ENCODE measurements at regions not wholly inside any gene's neighbourhood (a gene's known extent, or its start where the extent isn't known, plus 50 kb on each side); places are given as distances from the start of the nearest gene placed in this dataset.
"Not testable (repeated sequence)": the region's sequence is repeated elsewhere in the genome, so short reads cannot be mapped to it uniquely, and the experiment has no call there.

DNA sequence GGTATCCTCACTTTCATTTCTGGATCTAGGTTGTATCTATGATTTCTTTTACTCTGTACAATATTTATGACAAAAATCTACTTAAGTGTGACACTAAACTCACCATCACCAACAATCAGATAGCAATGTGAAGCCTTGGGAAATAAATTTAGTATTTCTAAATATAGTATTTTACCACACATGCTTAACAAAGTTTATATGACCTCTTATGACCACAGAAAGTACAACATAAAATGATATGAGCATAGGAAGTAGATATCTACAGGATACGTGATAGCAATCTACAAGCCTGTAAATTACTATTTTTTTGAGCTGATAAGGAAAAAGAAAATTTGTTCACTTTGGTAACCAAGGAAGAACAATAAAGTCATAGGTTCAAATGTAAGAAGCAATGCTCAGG is 910.4 kb upstream of the CITED2 start:
- DNase-seq, result no peak

DNA sequence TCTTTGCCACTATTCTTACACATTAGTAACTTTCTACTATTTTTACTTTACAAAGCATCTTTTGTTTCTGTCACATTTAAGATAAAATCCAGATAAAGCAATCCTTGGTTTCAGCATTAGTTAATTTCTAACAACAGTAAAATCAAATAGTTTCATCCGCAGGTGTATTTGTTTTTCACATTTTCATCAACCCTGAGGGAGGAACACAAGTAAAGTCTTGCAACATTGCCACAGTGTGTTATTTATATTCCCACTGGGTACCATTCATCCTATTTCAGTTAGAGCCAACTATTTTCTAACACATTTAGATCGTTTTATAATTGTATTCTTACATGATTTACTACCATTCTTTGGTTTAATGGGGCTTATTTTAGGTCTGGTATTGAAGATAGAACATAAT is 908.7 kb upstream of the CITED2 start:
- DNase-seq, result no peak

DNA sequence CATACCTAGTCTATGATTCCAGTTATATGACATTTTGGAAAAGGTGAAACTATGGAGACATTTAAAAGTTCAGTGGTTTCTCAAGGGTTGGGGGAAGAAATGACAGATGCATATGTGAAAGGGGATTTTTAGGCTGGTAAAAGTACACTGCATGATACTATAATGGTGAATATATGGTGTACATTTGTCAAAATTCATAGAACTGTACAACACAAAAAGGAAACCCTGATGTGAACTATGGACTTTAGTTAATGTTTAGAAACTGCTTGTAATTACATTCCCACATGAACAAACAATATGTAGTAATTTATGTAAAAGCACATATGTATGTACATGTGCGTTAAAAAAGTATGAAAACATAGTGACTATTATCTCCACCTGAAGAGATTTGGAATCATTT is 907.3 kb upstream of the CITED2 start:
- DNase-seq, result no peak

DNA sequence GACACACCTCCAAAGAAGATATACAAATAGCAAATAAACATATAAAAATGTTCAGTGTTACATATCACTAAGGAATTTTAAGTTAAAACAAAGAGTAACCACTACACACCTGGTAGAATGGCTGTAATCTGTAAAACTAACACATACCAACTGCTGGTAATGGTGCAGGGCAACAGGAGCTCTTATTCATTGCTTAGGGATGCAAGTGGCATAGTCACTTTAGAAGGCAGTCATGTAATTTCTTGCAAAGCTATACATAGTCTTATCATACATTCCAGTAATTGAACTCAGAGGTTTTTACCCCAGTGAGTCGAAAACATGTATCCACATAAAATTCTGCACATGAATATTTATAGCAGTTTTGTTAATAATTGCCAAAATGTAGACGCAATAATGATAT is 906.8 kb upstream of the CITED2 start:
- DNase-seq, result no peak

DNA sequence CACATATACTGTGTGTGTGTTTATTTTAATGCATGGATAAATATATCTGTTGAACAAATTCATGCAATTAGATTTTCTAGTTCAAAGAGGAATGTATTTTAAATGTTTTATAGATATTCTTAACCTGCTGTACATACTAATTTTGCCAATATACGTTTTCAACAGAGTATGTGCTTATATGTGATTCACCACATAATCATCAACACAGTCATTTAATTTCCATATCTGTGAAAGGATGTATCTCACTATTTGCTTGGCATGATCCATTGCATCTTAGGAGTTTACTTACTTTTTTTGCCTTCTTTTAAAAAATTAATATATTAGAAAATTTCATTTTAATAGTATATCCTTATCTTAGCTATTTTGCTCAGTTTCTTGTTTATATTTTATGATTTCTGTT is 902.3 kb upstream of the CITED2 start:
- no peak for DNase-seq

DNA sequence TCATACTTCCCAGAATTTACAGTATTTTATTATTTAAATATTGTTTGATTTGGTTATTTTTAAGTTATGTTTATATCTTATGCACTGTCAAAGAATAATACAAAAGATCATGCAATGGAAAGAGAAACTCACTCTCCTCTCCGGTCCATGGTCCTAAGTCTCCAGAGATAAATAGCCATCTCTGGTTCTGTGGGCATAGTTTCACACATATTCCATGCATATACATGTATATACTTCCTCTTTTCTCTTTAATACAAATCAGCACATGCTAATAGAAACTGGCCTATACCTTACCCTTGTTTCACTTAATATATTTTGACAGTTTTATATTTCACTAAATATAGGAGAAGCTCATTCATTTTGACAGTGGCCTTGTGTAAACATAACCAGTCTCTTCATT is 901.7 kb upstream of the CITED2 start:
- no peak for DNase-seq

DNA sequence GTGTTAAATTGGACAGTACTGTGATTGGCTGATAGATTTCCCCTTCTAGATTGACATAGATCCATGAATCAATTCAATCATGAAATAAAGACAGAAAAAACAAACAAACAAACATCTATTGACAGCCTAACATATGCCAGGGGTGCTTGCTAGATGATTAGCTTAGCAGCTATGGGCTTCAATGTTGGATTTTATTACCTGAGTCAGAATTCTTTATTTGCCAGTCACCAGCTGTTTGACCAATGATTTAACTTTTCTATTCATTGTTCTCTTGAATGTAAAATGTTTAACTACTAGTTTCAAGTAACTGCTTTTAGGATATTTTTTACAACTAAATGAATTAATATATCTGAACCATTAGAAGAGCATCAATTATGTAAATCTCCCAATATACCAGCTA is 901.3 kb upstream of the CITED2 start:
- DNase-seq, result no peak

DNA sequence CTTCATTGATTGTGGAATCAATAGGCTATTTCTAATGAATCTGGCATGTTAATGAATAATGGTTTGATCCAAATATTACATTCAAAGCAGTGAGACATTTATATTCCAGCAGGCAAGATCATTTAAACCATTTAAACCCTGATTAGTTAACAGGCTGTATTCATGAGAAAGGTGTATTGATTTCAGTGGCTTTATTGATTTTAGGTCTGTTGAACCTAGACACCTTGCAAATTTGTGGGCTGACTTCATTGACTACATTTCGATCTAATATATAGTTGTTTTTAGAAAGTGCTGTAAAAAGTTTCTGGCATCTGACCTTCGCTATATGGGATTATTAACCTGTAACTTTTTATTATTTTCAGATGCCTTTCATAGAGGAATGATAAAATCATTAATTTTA is 900.1 kb upstream of the CITED2 start:
- DNase-seq, result no peak

DNA sequence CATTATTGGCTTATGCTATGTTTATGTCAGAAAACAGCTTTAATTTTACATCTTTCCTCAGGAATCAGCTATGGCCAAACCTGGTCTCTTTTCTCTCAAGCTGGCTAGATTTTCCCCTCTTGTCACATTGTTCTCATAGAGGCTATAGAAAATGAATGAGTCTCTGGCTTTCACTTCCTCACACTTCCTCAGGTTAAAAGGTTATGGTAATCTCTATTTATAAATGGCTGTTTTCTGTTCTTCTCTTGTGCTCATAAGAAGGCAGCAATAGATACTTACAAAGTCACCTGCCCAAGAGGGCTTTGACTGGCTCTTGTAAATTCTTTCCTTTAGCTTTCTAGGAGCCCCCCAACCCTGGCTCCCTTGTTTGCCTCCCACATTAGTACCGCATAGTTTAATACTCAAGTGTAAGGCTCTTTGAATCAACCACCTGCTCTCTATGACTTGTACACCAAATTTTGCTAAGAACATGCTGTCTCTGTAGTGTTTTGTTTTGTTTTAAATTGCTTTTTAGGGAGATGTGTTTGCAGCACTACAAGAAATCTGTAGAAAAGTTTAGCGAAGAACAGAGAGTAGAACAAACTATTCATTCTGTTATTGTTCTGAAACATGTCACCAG is 897.4 kb upstream of the CITED2 start:
- DNase-seq, result no peak

DNA sequence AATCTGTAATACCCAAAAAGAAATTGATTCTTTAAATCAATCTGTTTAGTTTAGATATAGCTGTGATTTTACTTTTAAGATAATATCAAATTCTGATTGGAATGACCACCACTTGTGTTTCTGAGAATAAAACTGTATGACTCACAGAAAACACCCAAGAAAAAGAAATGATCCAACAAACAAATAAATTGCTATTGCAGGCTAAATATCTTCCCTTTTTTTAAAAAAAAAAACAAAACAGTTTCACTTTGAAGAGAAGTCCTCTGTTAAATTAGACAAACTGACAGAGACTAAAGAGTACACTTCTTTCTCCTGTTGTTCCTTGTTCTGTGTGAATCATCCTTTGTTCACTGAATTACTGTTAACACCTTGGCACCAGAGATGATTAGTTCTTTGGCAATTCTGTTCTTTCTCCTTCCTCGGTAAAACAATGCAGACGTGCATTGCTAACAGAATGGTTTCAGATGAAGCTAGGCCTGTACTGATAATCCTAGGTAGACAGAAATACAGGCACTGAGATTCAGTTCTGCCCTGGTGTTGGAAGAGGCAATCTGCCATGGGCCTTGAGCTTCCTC is 895.2 kb upstream of the CITED2 start:
- no peak for DNase-seq

DNA sequence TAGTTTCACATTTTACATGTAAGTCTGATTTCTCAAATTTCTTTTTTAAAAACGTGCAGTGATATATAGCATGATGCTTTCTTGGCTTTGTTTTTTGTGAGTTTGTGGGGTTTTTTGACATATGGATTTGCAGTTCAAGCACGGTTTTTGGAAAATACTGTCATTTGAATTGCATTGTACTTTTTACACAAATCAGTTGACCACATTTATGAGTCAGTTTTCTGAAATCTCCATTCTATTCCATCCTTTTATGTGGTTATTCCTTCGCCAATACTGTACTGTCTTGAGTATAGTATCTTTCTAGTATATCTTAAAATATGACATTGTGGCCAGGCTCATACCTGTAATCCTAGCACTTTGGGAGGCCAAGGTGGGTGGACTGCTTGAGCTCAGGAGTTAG is 890.0 kb upstream of the CITED2 start:
- no peak for DNase-seq

DNA sequence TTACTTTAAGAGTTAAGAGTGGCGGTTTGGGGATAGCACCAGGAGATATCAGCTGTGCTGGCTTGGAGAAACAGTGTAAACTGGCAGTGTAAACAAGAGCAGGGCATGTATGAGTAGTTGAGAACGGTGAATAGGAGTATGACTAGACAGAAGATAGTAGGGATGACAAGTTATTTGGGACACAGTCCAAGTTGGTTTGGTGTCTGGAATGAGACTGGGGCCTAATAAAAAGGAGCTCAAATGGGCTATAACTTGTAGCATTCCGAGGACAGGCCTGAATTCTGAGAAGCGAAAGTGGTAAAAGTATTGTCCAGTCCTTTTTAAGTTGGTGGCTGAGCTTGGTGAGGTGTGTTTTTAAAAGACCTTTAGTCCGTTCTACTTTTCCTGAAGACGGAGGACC is 883.9 kb upstream of the CITED2 start:
- not testable (repeated sequence) for DNase-seq

DNA sequence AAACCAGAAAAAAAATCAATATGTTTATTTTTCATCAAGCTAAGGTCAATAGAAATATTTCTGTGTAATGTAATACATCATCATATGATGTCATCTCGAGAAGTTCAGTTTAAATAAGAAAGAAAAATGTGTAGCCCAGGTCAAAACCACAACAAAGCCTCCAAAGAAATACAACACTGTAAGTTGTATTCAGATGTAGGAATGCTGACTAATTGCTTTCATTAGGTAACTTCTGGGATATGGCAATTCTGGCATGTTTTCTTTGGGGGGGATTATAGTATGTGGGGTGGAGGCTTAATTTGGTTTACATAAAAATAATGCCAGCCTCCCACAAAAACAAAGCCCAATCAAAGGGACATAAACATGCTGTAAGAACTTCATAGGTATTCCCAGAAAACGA is 881.8 kb upstream of the CITED2 start:
- DNase-seq, result no peak

DNA sequence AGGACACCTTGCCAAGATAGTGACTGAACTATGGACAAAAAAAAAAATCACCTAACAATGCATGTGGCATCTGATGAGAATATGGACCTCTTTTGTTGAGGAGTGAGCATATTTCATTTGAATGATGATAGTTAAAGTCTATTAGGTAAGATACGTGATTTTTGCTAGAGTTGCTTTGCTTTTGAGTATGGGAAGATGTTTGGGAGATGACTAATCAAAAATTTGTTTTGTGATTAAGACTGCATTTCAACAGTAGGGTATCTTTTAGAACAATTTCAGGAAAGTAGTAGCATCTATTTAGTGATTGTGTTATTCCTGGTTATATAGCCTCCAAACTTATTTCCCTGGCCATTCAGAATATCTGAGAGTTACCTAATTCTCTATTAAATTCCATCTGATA is 878.6 kb upstream of the CITED2 start:
- DNase-seq, result no peak

DNA sequence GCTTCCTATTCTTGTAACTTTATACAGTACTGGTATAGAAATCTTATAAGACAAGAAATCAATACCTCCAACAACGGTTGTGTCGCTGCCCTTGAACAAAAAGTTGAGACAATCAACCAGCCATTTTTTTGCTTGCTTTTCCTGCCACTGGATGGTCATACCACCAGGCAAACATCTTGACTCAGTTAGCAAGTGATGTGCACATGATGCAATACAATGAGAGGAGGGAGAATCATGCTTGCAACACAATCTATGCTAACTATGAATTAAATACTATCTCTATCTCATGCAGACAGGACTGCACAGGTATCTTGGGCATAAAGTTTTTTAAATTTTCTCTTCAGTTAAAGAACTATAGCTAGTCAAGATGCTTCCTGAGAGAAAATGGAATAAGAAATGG is 877.7 kb upstream of the CITED2 start:
- DNase-seq, result no peak

DNA sequence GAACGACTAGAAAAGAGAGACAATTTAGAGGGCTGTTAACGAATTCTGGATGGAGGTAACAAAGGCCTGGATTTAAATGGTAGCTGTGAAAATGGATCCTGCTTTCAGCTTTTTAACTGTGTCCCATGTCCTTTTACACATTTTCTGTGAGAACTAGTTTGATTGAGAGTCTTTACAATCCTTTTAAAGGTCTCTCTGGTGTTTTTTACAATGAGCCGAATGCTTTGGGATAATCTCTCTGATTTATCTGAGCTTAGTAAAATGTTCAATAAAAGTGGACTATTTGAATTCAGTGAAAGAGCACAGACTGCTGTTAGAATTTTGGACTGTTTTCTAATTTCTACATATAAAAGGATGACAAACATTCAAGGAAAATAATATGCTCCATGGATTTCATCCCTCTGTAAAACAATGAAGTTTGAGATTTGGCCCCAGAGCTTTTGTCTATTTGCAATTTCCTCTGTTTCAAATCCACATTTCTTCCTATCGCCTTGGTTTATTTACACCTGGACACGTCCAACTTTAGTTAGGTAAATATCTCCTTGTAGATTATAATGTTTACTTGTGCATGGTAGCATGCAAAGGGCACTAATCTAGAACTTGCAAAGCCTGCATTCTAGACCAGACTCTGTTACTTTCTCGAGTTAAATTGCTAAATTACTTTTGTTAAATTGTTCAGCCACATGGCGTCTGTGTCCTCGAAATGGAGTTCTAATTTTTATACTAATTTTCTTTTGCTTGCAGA is 871.0 kb upstream of the CITED2 start:
- DNase-seq, result no peak

DNA sequence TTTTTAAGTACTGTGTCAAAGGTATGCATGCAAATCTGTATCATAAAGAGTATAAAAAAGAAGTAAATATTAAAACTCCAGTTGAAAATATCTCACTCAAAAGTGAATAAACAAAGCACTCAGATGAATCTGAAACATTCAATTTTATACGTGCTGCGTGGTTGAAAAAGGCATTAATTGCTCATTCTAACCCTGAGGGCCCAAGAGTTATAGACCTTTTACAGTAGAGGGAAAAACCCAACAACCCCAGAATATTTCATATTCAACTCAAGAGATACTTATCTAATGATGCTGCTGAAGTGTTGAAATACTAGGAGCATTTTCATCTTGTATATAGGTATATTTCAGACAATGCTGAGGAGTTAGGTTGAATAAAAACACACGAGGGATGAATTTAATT is 862.8 kb upstream of the CITED2 start:
- DNase-seq, result no peak

DNA sequence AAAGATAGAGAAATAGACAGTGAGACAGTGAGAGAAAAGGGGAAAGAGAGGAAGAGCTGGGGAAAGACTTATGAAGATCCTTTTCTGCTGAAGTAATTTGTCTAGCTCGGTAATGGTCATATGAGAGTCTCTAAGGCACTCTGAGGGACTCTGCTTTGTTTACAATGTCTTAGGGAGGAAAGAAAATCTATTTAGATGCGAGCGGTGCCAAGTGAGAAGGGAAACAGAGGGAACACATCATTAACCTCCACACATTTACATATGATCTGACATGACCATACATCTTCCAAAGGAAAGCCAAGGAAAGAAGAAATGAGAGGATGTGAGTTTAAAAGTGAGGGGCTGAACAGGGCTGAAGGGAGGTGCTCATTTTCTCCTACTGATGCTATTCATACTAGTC is 862.3 kb upstream of the CITED2 start:
- no peak for DNase-seq

DNA sequence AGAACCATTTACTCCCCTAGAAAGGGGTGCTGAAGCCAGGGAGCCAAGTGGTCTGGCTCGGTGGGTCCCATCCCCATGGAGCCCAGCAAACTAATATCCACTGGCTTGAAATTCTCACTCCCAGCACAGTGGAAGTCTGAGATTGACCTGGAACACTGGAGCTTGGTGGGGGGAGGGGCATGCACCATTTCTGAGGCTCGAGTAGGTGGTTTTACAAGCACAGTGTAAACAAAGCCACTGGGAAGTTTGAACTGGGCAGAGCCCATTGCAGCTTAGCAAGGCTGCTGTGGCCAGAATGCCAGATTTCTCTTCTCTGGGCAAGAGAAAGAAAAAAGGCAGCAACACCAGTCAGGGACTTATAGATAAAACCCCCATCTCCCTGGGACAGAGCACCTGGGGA is 855.8 kb upstream of the CITED2 start:
- DNase-seq, result no peak

DNA sequence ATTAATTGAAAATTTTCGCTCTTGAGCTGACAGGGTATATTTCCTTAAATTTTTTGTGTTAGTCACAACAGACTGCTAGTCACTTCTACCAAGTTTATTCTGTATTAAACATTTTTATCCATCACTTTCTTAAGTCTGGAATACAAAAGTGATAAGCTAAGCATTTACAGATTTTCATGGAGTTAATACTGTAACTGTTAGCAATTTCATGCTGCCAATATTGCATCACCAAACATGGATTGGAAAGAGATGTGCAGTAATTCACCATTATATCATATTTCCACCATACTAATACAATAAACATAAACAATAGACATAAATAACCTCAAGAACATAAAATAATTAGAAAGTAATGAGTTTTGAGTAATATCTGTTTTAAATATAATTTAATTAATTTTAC is 854.0 kb upstream of the CITED2 start:
- DNase-seq, result no peak

DNA sequence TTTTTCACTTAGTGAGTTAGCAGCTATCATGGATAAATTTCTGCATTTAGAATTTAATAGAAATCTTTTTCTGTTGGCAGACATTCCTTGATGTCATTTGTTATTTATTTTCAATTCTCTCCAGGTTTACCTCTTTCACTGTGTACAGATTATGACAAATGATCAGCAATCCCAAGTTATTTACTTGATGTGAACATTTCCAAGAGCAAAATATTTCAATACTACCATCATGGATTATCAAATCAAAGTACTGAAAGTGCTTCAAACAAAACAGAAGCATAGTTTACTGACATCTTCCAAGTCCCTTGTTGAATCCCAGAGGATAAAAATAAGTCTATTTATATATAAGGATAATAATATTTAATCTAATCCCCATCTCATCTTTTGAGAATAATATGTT is 852.2 kb upstream of the CITED2 start:
- DNase-seq, result no peak

DNA sequence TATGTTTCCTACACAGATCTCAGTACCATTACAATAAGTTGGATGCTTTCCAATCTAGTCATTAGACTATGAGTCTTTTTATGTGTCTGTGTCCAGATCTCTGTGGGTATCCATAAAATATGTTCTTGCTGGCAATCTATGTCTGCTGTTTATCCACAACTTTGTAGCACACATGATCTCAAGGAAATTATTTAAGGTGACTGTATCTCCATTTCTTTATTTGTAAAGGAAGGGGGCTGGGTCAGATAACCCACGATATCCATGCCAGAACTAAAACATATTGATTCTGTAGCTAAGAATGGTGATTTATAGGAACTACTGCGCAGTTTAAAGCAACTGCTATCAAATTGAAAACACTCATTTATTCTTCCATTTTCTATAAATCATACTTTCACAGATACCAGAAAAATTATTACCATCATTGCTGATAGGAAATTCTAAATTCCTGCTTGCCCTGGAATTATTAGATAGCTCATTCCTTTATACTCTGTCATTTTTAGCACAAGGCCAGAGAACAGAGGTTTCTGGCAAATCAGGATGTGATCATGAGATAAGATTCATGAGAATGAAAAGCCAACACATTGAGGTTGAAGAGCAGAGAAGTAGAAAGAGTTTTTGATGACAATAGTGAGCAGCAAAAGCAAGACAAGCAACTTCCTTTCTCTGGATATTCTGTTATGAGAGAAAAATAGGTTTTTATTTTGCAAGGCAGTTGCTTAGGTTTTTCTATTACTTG is 851.4 kb upstream of the CITED2 start:
- no peak for DNase-seq

DNA sequence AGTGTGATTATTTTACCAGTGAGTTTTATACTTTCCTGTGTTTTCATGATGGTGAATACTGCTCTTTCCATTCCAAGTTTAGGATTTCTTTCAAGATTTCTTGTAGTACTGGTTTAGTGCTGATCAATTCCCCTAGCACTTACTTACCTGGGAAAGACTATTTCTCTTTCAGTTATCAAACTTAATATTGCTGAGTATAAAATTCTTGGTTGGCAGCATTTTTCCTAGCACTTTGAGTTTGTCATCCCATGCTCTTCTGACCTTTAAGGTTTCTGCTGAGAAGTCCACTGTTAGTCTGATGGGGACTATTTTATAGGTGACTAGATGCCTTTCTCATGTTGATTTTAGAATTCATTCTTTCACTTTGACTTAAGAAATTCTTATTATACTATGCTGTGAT is 842.8 kb upstream of the CITED2 start:
- no peak for DNase-seq
